Peyer's patch (tissue), 4 donors: ENCODE measurements at regions not wholly inside any gene's neighbourhood (a gene's known extent, or its start where the extent isn't known, plus 50 kb on each side); places are given as distances from the start of the nearest gene placed in this dataset.

Experiments
- POLR2A ChIP-seq, 2 donors: fragments of 450-650 bp; IDR thresholded peaks; one replicate each; pipeline ENCODE4 v1.5.1; 2017; ENCODE audit warnings: antibody characterized with exemption in 2 of 2, mild to moderate bottlenecking in 2 of 2, moderate library complexity in 2 of 2
- TF ChIP-seq, protein P1 (sequence below), 6 experiments: fragments of 450-650 bp in 4 of 6; fragments of 200-600 bp in 2 of 6; sonication (generic) in 1 of 6; IDR thresholded peaks; one replicate each; pipeline ENCODE4 v1.5.1; 2017 to 2019; ENCODE audit warnings: antibody characterized with exemption in 6 of 6, mild to moderate bottlenecking in 3 of 6, moderate library complexity in 1 of 6

- no peak for TF ChIP-seq POLR2A (IDR thresholded peaks at IDR 0.05)
- TF ChIP-seq, protein P1, sequence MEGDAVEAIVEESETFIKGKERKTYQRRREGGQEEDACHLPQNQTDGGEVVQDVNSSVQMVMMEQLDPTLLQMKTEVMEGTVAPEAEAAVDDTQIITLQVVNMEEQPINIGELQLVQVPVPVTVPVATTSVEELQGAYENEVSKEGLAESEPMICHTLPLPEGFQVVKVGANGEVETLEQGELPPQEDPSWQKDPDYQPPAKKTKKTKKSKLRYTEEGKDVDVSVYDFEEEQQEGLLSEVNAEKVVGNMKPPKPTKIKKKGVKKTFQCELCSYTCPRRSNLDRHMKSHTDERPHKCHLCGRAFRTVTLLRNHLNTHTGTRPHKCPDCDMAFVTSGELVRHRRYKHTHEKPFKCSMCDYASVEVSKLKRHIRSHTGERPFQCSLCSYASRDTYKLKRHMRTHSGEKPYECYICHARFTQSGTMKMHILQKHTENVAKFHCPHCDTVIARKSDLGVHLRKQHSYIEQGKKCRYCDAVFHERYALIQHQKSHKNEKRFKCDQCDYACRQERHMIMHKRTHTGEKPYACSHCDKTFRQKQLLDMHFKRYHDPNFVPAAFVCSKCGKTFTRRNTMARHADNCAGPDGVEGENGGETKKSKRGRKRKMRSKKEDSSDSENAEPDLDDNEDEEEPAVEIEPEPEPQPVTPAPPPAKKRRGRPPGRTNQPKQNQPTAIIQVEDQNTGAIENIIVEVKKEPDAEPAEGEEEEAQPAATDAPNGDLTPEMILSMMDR (IDR thresholded peaks at IDR 0.05), result no peak
Observed at GRCh38 chr4:107164962-107165475, 128.9 kb upstream of the DKK2 start.
